ENCODE measurements at regions not wholly inside any gene's neighbourhood (a gene's known extent, or its start where the extent isn't known, plus 50 kb on each side); places are given as distances from the start of the nearest gene placed in this dataset.

DNA sequence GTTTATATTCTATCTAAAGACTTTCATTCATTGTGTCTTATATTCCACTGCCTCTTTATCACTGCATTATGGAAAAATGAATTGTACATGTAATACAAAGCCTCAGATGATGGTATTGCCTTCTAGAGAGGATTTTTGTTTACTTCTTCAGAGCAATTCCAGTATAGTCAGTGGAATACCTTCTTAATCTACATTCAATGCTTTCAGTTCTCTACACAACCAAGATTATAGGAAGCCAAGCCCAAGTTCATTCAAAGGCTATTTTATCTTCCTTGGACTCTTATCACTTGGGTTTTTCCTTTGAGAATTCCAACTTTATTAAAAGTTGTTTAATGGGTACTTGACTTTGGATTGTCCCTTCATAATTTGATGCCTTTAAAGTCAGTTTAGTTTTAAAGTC is 1971.0 kb upstream of the FLRT2 start:
- Histone ChIP-seq H3K27me3 (ENCODE audit: control insufficient read depth in 2 of 2, insufficient read depth in 2 of 2, low read length in 2 of 2) (no peaks in the 10 kb centered on the region), H3K36me3 (ENCODE audit: control insufficient read depth in 2 of 2, extremely low read depth in 1 of 2, insufficient read depth in 2 of 2, low read length in 2 of 2) (no peaks in the 10 kb centered on the region), H4K20me1 (replicated peaks; ENCODE audit: control insufficient read depth, extremely low read depth, insufficient read depth, low read length) (no peaks in the 10 kb centered on the region), H2AFZ (ENCODE audit: low read depth, low read length) (no peak overlapping the region), H3K27ac (ENCODE audit: insufficient read depth, low read depth, low read length) (no peak overlapping the region), H3K4me1 (ENCODE audit: control insufficient read depth, extremely low read depth, insufficient read depth, low read length) (no peaks in the 10 kb centered on the region), H3K9ac (replicated peaks; ENCODE audit: extremely low read depth, insufficient read depth, low read length) (no peak overlapping the region), H3K79me2 (ENCODE audit: control insufficient read depth, insufficient read depth, low read length) (no peaks in the 10 kb centered on the region), H3K9me1 (replicated peaks; ENCODE audit: control insufficient read depth, extremely low read depth, insufficient read depth, low read length) (no peaks in the 10 kb centered on the region), H3K9me3 (replicated peaks; ENCODE audit: control insufficient read depth, insufficient read depth, low read length) (no peaks in the 10 kb centered on the region), H3K4me2 (ENCODE audit: insufficient read depth, low read length) (no peak overlapping the region), H3K4me3 (replicated peaks in 1 of 3; ENCODE audit: insufficient read depth in 1 of 3, low read depth in 1 of 3, low read length in 3 of 3) (no peak overlapping the region)
- intact Hi-C loops (cut with micrococcal nuclease), result no loop called here
- FAIRE-seq (no peak), DNase-seq (ENCODE audit: low read depth, low spot score) (no peak)
- CTCF ChIA-PET, result no interaction called here
- dilution Hi-C loops (cut with MboI; ENCODE audit: extremely low pct_ligation_motif_present, low sequenced_read_pairs), result no loop called here
- no TSS peak for BruUV-seq (replicated peaks)
- POLR2A ChIA-PET, result no interaction called here
- TF ChIP-seq, protein P1, sequence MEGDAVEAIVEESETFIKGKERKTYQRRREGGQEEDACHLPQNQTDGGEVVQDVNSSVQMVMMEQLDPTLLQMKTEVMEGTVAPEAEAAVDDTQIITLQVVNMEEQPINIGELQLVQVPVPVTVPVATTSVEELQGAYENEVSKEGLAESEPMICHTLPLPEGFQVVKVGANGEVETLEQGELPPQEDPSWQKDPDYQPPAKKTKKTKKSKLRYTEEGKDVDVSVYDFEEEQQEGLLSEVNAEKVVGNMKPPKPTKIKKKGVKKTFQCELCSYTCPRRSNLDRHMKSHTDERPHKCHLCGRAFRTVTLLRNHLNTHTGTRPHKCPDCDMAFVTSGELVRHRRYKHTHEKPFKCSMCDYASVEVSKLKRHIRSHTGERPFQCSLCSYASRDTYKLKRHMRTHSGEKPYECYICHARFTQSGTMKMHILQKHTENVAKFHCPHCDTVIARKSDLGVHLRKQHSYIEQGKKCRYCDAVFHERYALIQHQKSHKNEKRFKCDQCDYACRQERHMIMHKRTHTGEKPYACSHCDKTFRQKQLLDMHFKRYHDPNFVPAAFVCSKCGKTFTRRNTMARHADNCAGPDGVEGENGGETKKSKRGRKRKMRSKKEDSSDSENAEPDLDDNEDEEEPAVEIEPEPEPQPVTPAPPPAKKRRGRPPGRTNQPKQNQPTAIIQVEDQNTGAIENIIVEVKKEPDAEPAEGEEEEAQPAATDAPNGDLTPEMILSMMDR (IDR thresholded peaks at IDR 0.05; ENCODE audit: extremely low read depth in 1 of 2, insufficient read depth in 1 of 2, low read depth in 1 of 2, low read length in 2 of 2), result no peak
- TF ChIP-seq, protein P2, sequence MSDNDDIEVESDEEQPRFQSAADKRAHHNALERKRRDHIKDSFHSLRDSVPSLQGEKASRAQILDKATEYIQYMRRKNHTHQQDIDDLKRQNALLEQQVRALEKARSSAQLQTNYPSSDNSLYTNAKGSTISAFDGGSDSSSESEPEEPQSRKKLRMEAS (IDR thresholded peaks at IDR 0.05; ENCODE audit: insufficient read depth, insufficient read length), result no peak
- no peak for TF ChIP-seq JUN (IDR thresholded peaks at IDR 0.05; ENCODE audit: borderline replicate concordance, insufficient read depth, insufficient read length, low read depth)
- TF ChIP-seq POLR2AphosphoS5 (IDR thresholded peaks at IDR 0.05; ENCODE audit: insufficient read depth, low read depth, low read length), result no peak
- TF ChIP-seq FOS (IDR thresholded peaks at IDR 0.05; ENCODE audit: borderline replicate concordance, insufficient read depth, low read length), result no peak
- no peak for TF ChIP-seq MYC (IDR thresholded peaks at IDR 0.05; ENCODE audit: low read depth, low read length)
- no peak for TF ChIP-seq GATA2 (IDR thresholded peaks at IDR 0.05; ENCODE audit: insufficient read depth, insufficient read length, low read depth, low read length)
- no peak for TF ChIP-seq EZH2 (IDR thresholded peaks at IDR 0.05; ENCODE audit: borderline replicate concordance, low read depth, low read length, severe bottlenecking)
- no peak for TF ChIP-seq POLR2A (IDR thresholded peaks at IDR 0.05; ENCODE audit: low read depth, low read length)
